GM13977 (cell line): ENCODE measurements at regions not wholly inside any gene's neighbourhood (a gene's known extent, or its start where the extent isn't known, plus 50 kb on each side); places are given as distances from the start of the nearest gene placed in this dataset.

Experiments
- DNase-seq: peaks from one replicate; pipeline ENCODE4 v3.0.0; 2012; ENCODE audit warnings: low spot score
- in situ Hi-C: fragments of 300-500 bp; cut with MboI; formaldehyde crosslinking; loops from one replicate; pipeline ENCODE4 v1.12.0; 2022; ENCODE audit warnings: low sequenced_read_pairs, low pct_unique_long_range_greater_than_20kb, mixed read lengths, inconsistent platforms; ENCODE audit not compliant: unreplicated experiment
- TF ChIP-seq, protein P1 (sequence below): IDR thresholded peaks from 2 replicates; pipeline ENCODE4 v1.5.1; 2012; ENCODE audit warnings: mild to moderate bottlenecking, control low read depth; ENCODE audit not compliant: insufficient read depth; ENCODE audit errors: extremely low read depth, missing control alignments

DNA sequence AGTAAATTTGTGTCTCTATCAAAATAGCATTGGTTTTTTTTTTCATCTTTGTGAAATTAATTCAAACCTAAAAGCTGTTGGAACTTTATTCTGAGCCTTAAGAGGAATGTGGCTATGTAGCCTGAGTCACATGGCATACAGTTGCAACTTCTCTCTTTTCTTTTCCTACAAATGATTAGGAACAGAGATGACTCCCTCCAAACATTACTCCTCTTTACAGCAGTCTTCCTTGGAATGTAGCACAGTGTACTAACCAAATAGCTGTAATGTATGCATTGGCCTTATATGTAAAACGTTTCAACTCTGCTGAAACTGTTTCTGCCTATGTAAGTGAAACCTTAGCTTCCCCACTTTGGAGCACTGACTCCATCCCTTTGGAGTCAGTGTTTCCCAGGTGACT, 100.9 kb upstream of the MAP1B start:
- TF ChIP-seq, protein P1, sequence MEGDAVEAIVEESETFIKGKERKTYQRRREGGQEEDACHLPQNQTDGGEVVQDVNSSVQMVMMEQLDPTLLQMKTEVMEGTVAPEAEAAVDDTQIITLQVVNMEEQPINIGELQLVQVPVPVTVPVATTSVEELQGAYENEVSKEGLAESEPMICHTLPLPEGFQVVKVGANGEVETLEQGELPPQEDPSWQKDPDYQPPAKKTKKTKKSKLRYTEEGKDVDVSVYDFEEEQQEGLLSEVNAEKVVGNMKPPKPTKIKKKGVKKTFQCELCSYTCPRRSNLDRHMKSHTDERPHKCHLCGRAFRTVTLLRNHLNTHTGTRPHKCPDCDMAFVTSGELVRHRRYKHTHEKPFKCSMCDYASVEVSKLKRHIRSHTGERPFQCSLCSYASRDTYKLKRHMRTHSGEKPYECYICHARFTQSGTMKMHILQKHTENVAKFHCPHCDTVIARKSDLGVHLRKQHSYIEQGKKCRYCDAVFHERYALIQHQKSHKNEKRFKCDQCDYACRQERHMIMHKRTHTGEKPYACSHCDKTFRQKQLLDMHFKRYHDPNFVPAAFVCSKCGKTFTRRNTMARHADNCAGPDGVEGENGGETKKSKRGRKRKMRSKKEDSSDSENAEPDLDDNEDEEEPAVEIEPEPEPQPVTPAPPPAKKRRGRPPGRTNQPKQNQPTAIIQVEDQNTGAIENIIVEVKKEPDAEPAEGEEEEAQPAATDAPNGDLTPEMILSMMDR, result no peak
- DNase-seq, result no peak
- in situ Hi-C loops, result loop anchor here (25.0 kb wide), 1 partner anchor 219 kb away; no protein-coding TSS in a partner anchor

DNA sequence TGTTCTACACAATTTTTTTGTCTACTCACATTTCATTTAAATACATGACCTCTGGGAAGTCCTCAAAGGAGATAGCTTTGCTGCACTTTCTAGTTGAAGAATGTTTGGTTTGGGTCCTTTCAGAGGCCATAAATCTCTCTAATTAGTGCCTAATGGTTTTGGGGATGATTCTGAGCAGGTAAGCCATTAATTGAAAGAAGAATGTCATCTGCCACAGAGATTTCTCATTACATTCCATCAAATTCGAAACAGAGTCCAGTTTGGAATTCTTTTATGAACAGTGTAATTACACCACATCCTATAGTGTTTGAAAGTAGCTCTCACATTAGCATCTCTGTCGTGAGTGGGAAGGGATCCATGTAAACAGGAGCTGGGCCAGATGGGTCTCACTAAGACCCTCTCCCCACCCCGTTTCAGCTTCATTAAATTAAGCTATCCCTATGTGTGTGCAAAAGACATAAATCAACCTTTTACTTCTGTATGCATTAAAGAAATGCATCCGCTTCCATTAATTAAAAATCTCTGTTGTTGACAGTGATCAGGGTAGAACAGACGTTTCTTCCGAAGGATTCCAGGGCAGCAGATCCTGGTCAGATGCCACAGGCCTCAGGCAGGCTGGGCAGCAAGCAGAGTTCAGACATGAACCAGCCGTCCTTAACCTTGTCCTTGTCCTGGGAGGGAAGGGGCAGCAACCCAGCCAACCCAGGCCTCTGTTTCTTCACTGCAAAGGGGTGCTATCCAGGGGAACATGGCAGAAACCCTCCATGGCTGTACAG, 99.8 kb upstream of the MAP1B start:
- in situ Hi-C loops, result loop anchor here (25.0 kb wide), 1 partner anchor 220 kb away; no protein-coding TSS in a partner anchor
- no peak for DNase-seq
- TF ChIP-seq, protein P1, result no peak

DNA sequence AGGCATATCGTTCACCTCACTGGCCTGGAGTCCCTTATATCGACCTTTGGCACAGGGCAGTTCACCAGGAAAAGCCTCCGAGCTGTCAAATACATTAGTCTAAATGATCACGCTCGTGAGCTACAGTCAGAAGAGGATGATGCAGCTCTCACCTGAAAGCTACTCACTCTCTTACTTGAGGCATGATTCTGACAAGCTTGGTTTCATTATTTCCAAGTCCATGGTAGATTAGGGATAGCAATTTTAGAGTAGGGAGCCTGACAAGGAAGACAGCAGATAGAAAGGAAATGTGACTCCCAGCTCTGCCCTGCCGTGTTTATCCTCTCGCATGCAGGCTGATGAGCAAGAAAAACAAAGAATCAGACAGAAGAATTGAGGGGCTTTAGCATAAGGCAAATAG, 98.0 kb upstream of the MAP1B start:
- in situ Hi-C loops, result loop anchor here (25.0 kb wide), 1 partner anchor 222 kb away; no protein-coding TSS in a partner anchor
- TF ChIP-seq, protein P1, result no peak
- DNase-seq, result no peak

DNA sequence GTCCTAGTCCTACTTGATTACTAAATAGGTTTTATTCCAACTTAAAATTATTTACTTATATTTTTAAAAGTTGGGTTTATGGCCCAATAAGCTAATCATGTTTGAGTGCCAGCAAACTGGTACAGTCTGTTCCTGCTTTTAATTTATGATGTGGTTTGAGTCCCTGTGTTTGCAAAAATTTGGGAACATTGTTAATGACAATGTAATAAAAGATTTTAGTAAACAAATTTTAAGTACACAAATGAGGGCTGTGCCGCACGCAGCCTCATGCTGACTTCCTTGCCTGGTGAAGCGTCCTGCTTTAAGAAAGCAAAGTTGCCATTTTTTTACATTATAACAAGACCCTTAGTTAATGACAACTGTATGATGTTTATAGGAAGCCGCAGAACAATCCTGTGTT, 96.8 kb upstream of the MAP1B start:
- in situ Hi-C loops, result loop anchor here (25.0 kb wide), 1 partner anchor 223 kb away; no protein-coding TSS in a partner anchor
- TF ChIP-seq, protein P1, result no peak
- DNase-seq, result no peak

DNA sequence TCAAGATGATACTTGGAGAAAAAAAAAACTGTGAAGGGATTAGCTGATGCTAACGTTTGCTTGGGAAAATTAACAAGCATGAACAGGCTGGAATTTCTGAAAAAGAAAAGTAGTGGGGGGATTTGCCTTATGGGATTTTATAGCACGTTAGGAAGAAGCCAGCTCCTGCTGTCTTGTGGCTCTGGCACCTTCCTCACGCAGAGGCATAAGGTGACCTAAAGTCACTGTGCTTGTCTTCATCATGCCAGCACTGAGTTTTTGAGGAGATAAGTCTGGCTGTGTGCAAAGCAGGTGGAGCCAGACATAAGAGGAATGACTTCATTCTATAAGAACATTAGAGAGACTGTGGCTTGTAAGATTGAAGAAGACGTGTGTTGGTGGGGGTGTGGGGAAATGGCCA, 94.4 kb upstream of the MAP1B start:
- TF ChIP-seq, protein P1, result no peak
- in situ Hi-C loops, result loop anchor here (25.0 kb wide), 1 partner anchor 226 kb away; no protein-coding TSS in a partner anchor
- DNase-seq, result no peak

DNA sequence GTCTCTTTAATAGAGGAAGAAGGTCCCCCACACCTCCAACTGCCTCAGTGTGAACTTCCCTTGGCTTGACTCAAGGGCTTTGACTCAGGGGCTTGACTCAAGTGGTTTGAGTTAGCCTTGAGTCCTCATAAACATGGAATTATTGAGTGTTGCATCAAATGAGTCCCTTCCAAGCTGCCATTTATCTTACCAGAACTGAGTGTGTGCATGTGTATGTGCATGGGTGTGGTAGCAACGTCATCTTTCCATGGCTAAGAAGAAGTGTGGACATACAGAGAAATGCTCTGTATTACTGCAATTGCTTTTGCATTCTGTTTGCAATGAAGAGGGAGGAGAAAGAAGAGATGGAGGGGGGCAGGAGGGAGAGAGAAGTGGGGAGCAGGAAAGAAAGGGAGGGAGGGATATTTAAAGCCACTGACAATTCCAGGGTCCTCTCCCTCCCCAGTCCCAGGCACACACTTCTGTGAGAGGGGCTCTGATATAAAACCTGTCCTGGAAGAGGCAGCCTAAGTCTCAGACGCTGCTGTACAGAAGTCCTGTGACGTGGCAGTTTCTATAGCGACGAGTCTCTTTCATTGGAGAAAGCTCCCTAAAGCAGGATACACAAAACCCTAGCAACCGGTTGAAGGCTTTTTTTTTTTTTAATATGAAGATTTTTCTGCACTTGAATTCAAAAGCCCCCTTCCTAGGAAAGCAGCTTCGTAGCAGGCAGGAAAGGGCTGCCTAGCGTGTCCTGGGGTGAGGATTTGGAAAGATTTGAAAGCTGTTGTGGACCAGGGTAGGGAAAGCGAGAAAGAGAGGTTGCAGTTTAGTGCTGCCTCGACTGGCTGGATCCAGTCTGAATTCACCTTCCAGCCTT, 93.3 kb upstream of the MAP1B start:
- in situ Hi-C loops, result loop anchor here (25.0 kb wide), 1 partner anchor 227 kb away; no protein-coding TSS in a partner anchor
- no peak for DNase-seq
- TF ChIP-seq, protein P1, result no peak
